ENCODE measurements at regions not wholly inside any gene's neighbourhood (a gene's known extent, or its start where the extent isn't known, plus 50 kb on each side); places are given as distances from the start of the nearest gene placed in this dataset.

DNA sequence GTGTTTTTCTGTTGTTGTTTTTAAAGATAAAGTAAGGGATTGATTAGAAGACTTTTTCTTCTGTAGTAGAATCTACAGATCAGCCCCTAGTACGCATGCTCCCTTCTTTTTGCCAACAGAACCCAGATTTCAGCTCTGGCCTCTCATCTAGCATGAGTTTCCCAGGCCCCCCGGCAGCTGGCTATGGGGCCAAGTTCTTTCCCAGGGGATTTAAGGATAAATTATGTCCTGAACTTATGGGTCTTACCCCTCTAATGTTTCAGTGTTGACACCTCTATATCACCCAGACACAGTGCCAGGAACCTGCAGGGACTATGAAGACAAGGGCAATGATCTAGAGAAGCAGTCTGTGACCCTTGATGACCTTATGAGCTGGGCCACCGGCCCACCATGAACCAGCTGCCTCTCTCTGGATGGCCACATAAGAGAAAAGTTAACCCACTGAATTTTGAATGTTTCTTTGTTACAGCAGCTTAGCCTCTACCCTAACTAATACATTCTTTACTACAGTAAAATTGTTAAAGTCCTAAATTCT lies 150.5 kb downstream of the UNC5CL start (continued):
- TF ChIP-seq REST (IDR thresholded peaks at IDR 0.05; ENCODE audit: low read depth): no peak

DNA sequence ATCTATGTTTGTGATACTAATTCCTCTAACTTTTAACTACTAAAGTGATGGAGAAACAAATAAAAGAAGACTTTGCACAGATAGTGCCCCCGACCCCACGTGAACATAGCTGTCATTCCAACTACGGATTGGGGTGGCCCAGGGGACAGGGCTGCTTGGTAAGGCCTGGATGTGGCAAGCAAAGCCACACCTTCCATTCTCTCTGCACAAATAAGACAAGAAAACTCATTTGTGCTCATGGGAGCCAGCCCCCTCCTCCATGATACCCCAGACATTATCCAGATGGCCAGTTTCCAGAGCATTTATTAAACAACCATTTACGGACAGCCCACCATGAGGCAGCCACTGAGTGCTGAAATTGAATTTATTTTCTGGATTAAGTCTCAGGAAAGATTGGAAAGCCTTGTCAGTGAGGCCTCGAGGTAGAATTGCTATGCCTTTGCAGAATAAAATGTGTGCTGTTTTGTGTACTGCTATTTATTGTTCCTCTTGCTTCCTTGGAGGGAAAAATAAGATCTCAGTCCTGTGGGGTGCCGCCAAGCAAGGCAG lies 151.2 kb downstream of the UNC5CL start:
- no peaks in the 10 kb centered on the region for H3K4me1 ChIP-seq (ENCODE audit: control insufficient read depth in 1 of 2, insufficient read depth in 2 of 2, low read length in 2 of 2)
- H3K9me3 ChIP-seq (ENCODE audit: control insufficient read depth in 1 of 2, insufficient read depth in 1 of 2, low read depth in 1 of 2, low read length in 2 of 2): no peaks in the 10 kb centered on the region
- H3K4me2 ChIP-seq (ENCODE audit: low read length): no peak overlapping the region
- H3K36me3 ChIP-seq (ENCODE audit: control insufficient read depth in 1 of 2, insufficient read depth in 2 of 2, low read length in 2 of 2): no peaks in the 10 kb centered on the region
- CTCF ChIA-PET: no interaction called here
- no TSS peak for BruUV-seq (replicated peaks)
- ATAC-seq (no peak), DNase-seq (ENCODE audit: low read depth, low spot score) (no peak)
- no peak for TF ChIP-seq RAD21 (IDR thresholded peaks at IDR 0.05; ENCODE audit: low read depth)
- TF ChIP-seq TCF7L2 (IDR thresholded peaks at IDR 0.05; ENCODE audit: borderline replicate concordance, extremely low read depth, insufficient read depth, insufficient read length): no peak
- TF ChIP-seq CBX3 (IDR thresholded peaks at IDR 0.05; ENCODE audit: low read depth): no peak
- H3K9ac ChIP-seq (ENCODE audit: low read length): no peak overlapping the region
- RAD21 ChIA-PET (ENCODE audit: low non-redundant PET in 1 of 2, low total read pairs in 2 of 2, uncharacterized antibody in 2 of 2, unreplicated experiment in 2 of 2): no interaction called here
- H3K27ac ChIP-seq (ENCODE audit: low read depth, low read length): no peak overlapping the region
- POLR2A ChIA-PET: no interaction called here
- no peak overlapping the region for H3K4me3 ChIP-seq (replicated peaks in 1 of 2; ENCODE audit: low read depth in 1 of 2, low read length in 2 of 2)
- H3K79me2 ChIP-seq (ENCODE audit: insufficient read depth, low read length): no peaks in the 10 kb centered on the region
- H4K20me1 ChIP-seq (ENCODE audit: insufficient read depth): no peaks in the 10 kb centered on the region
- intact Hi-C loops (cut with micrococcal nuclease): no loop called here
- no peaks in the 10 kb centered on the region for H3K9me2 ChIP-seq (ENCODE audit: insufficient read depth)
- peaks cover 4% of the 10 kb centered on the region; the same call in 1 of the 2 replicates for H3K27me3 ChIP-seq (ENCODE audit: insufficient read depth, low read length)
- no peak overlapping the region for H2AFZ ChIP-seq (ENCODE audit: low read depth, low read length, poor library complexity, severe bottlenecking)

Data from HCT116 (cell line).